Myocyte (in vitro differentiated cells): ENCODE measurements at regions not wholly inside any gene's neighbourhood (a gene's known extent, or its start where the extent isn't known, plus 50 kb on each side); places are given as distances from the start of the nearest gene placed in this dataset.

ENCODE experiments used
- DNase-seq: peaks from one replicate; pipeline ENCODE4 v3.0.0-alpha.2; 2012; ENCODE audit warnings: low read depth

- DNase-seq = no peak
These were observed 94.8 kb upstream of the SPATA31C2 start for GRCh38 chr9:88233091-88233490.

GRCh38 chr9:88230612-88231011 is 92.3 kb upstream of the SPATA31C2 start:
- no peak for DNase-seq

GRCh38 chr9:88229434-88229833 is 91.2 kb upstream of the SPATA31C2 start:
- no peak for DNase-seq

GRCh38 chr9:88224938-88225337 is 86.7 kb upstream of the SPATA31C2 start:
- no peak for DNase-seq

GRCh38 chr9:88221105-88221504 is 82.8 kb upstream of the SPATA31C2 start:
- DNase-seq = no peak

- no peak for DNase-seq
These were observed 82.4 kb upstream of the SPATA31C2 start for GRCh38 chr9:88220652-88221051.

- DNase-seq = no peak
These were observed 81.3 kb upstream of the SPATA31C2 start for GRCh38 chr9:88219601-88220000.

GRCh38 chr9:88218726-88219125 is 80.5 kb upstream of the SPATA31C2 start:
- DNase-seq = no peak

- DNase-seq = no peak
These were observed 78.1 kb upstream of the SPATA31C2 start for GRCh38 chr9:88216126-88216995.

GRCh38 chr9:88215196-88216125 is 77.2 kb upstream of the SPATA31C2 start:
- no peak for DNase-seq

- no peak for DNase-seq
These were observed 64.0 kb upstream of the SPATA31C2 start for GRCh38 chr9:88202321-88202720.

GRCh38 chr9:88198341-88198807 is 60.1 kb upstream of the SPATA31C2 start:
- DNase-seq = peak; percentile 41

- DNase-seq = peak; percentile 12
These were observed 59.6 kb upstream of the SPATA31C2 start for GRCh38 chr9:88197781-88198340.

GRCh38 chr9:88197016-88197415 is 58.7 kb upstream of the SPATA31C2 start:
- DNase-seq = peak; percentile 62

- no peak for DNase-seq
These were observed 58.0 kb upstream of the SPATA31C2 start for GRCh38 chr9:88196142-88196790.

GRCh38 chr9:88193766-88194165 is 55.5 kb upstream of the SPATA31C2 start:
- DNase-seq = no peak

- no peak for DNase-seq
These were observed 53.2 kb upstream of the SPATA31C2 start for GRCh38 chr9:88191456-88191855.

- no peak for DNase-seq
These were observed 51.1 kb upstream of the SPATA31C2 start for GRCh38 chr9:88189371-88189770.
